Upper lobe of left lung (tissue), 6 donors: ENCODE measurements at regions not wholly inside any gene's neighbourhood (a gene's known extent, or its start where the extent isn't known, plus 50 kb on each side); places are given as distances from the start of the nearest gene placed in this dataset.
A peak's percentile ranks its signal among the peaks of the same experiment; 100 is the strongest.

Experiments
- ATAC-seq, 2 donors: fragments of 200-7000 bp; cut with Tn5 transposase; one replicate each; pipeline ENCODE4 v1.9.1; 2022; ENCODE audit warnings: mild to moderate bottlenecking in 2 of 2, moderate library complexity in 2 of 2; ENCODE audit not compliant: low FRiP score in 2 of 2
- DNase-seq, 2 donors: peaks; one replicate each; pipeline ENCODE4 v3.0.0-alpha.2; 2019 to 2020
- H3K27ac ChIP-seq, 4 donors: fragments of 200-600 bp; sonication (generic); one replicate each; pipeline ENCODE4 v1.5.1; 2016 to 2019
- H3K27me3 ChIP-seq, 4 donors: fragments of 200-600 bp; sonication (generic); one replicate each; pipeline ENCODE4 v1.5.1; 2017 to 2019
- H3K36me3 ChIP-seq, 4 donors: fragments of 200-600 bp; sonication (generic); one replicate each; pipeline ENCODE4 v1.5.1; 2016 to 2019
- H3K4me1 ChIP-seq, 4 donors: fragments of 200-600 bp; sonication (generic); one replicate each; pipeline ENCODE4 v1.5.1; 2018 to 2019
- H3K4me3 ChIP-seq, 4 donors: fragments of 200-600 bp; sonication (generic); one replicate each; pipeline ENCODE4 v1.5.1; 2017 to 2019; ENCODE audit warnings: mild to moderate bottlenecking in 2 of 4, moderate library complexity in 1 of 4
- H3K9me3 ChIP-seq, 4 donors: fragments of 200-600 bp; sonication (generic); one replicate each; pipeline ENCODE4 v1.5.1; 2018 to 2019
- CTCF ChIP-seq, 6 experiments: fragments of 450-650 bp in 4 of 6; fragments of 200-600 bp in 2 of 6; sonication (generic) in 2 of 6; IDR thresholded peaks; one replicate each; pipeline ENCODE4 v1.5.1; 2016 to 2019; ENCODE audit warnings: antibody characterized with exemption in 6 of 6
- EP300 ChIP-seq, 4 donors: sonication (generic); formaldehyde crosslinking; IDR thresholded peaks; one replicate each; pipeline ENCODE4 v1.5.1; 2017; ENCODE audit warnings: antibody characterized with exemption in 4 of 4, control low read depth in 2 of 4
- POLR2A ChIP-seq, 4 donors: fragments of 450-650 bp; IDR thresholded peaks; one replicate each; pipeline ENCODE4 v1.5.1; 2016 to 2017; ENCODE audit warnings: antibody characterized with exemption in 4 of 4, mild to moderate bottlenecking in 2 of 4
- POLR2AphosphoS5 ChIP-seq, 2 donors: sonication (generic); formaldehyde crosslinking; IDR thresholded peaks; one replicate each; pipeline ENCODE4 v1.5.1; 2017; ENCODE audit warnings: antibody characterized with exemption in 2 of 2
- WGBS, 2 donors: methylation state at CpG; one replicate each; pipeline ENCODE4 v1.1.5; 2017 to 2018; 5-methylcytosine and 5-hydroxymethylcytosine counted together
- donor health status: DM: no; HTN: no; CAD: no; lungs with moderate emphysema.
- donor health status: DM: no; HTN: yes; CAD: no; lungs with severe emphysema.

DNA sequence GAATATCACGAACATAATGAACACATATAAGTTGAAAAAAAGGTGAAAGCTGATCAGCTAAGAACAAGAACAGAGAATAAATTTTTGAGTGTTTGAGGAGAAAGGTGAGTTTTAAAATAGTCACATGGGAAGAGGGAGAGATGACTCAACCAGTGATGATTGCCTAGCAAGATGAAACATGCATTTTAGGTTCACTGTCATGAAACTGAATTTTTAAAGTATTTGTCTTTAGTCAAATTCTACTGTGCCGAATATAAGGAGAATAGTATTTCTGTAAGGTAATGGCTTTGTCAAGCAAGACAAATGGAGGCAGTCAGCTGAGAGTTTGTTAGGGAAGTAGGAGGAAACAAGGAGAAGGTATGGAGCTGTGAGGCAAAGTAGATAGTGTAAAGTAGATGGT, 2557.4 kb downstream of the PCDH9 start:
- no peaks in the 10 kb centered on the region for H3K36me3 ChIP-seq
- no peak for DNase-seq
- no peaks in the 10 kb centered on the region for H3K27me3 ChIP-seq
- no peaks in the 10 kb centered on the region for H3K4me1 ChIP-seq
- no peak for ATAC-seq
- no peak overlapping the region for H3K4me3 ChIP-seq
- no peaks in the 10 kb centered on the region for H3K9me3 ChIP-seq
- TF ChIP-seq POLR2A (IDR thresholded peaks at IDR 0.05) (no peak), EP300 (IDR thresholded peaks at IDR 0.05) (no peak), POLR2AphosphoS5 (IDR thresholded peaks at IDR 0.05) (no peak), CTCF (IDR thresholded peaks at IDR 0.05) (no peak)
- no peak overlapping the region for H3K27ac ChIP-seq
- WGBS, 2 donors = 78 to 85% methylated on average over 2 of the region's 2 CpGs

GRCh38 chr13:64662887-64663593, 2567.1 kb downstream of the PCDH9 start:
- no peaks in the 10 kb centered on the region for H3K4me1 ChIP-seq
- DNase-seq (peak in 1 of 2 donors; percentile 7), ATAC-seq (peak in 1 of 2 donors; percentile 28)
- no peaks in the 10 kb centered on the region for H3K27me3 ChIP-seq
- peaks cover 0 to 11% (median 9%) of the 10 kb centered on the region in 4 donors for H3K9me3 ChIP-seq
- 85 to 93% methylated on average over 6 to 7 of the region's 7 CpGs for WGBS, 2 donors
- no peak overlapping the region for H3K4me3 ChIP-seq
- no peaks in the 10 kb centered on the region for H3K36me3 ChIP-seq
- no peak overlapping the region for H3K27ac ChIP-seq
- TF ChIP-seq POLR2AphosphoS5 (IDR thresholded peaks at IDR 0.05) (no peak), CTCF (IDR thresholded peaks at IDR 0.05) (no peak)

- Histone ChIP-seq H3K27me3 (no peaks in the 10 kb centered on the region), H3K27ac (no peak overlapping the region), H3K4me1 (no peaks in the 10 kb centered on the region), H3K4me3 (no peak overlapping the region), H3K9me3 (no peaks in the 10 kb centered on the region), H3K36me3 (no peaks in the 10 kb centered on the region)
- no peak for TF ChIP-seq EP300 (IDR thresholded peaks at IDR 0.05)
- no peak for TF ChIP-seq CTCF (IDR thresholded peaks at IDR 0.05)
- no peak for ATAC-seq
- no peak for DNase-seq
These were observed 2581.8 kb downstream of the PCDH9 start for GRCh38 chr13:64648293-64648692.

DNA sequence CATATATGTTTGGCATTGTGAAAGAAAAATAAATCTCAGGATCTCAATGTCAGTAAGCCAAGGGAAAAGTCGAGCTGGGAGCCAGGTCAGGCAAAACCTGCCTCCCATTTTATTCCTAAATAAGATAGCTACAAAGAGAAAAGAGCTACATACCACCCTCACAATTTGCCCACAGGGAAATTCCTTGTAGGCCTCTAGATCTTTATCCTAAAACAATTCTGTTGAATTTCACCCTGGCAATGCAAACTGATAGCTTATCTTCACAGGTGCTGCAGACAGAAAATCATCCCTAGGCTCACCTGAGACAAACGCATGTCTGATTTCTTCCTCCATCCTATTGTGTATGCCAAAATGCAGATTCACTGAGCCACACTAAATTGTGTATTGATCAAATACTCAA, 2587.1 kb downstream of the PCDH9 start:
- DNase-seq = no peak
- ATAC-seq = no peak
- Histone ChIP-seq H3K36me3 (no peaks in the 10 kb centered on the region), H3K27ac (no peak overlapping the region), H3K4me1 (no peaks in the 10 kb centered on the region), H3K27me3 (no peaks in the 10 kb centered on the region), H3K4me3 (no peak overlapping the region), H3K9me3 (no peaks in the 10 kb centered on the region)
- no peak for TF ChIP-seq CTCF (IDR thresholded peaks at IDR 0.05)
- no peak for TF ChIP-seq EP300 (IDR thresholded peaks at IDR 0.05)
- no peak for TF ChIP-seq POLR2A (IDR thresholded peaks at IDR 0.05)
- TF ChIP-seq POLR2AphosphoS5 (IDR thresholded peaks at IDR 0.05) = no peak
- WGBS, 2 donors = 65 to 66% methylated on average over 2 of the region's 2 CpGs

DNA sequence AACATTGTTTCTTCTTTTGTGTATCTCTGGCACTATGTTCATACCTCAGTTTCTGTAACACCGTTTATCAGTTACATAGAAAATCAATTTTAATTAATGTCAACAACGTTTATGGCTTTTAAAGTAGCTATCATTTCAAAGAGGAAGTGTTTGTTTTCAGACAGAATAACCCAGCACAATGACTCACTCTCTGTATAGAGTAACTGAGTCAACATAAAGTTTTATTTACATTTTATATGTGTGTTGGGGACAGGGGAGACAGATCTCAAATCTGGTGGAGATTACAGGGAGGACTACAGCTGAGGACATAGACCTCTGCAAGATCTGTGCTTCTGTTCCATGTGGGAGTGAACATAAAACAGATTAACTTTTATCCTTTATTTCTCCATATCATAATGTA, 2590.1 kb downstream of the PCDH9 start:
- no peak for TF ChIP-seq EP300 (IDR thresholded peaks at IDR 0.05)
- no peak for TF ChIP-seq POLR2AphosphoS5 (IDR thresholded peaks at IDR 0.05)
- no peak for TF ChIP-seq POLR2A (IDR thresholded peaks at IDR 0.05)
- no peak for TF ChIP-seq CTCF (IDR thresholded peaks at IDR 0.05)
- Histone ChIP-seq H3K27me3 (no peaks in the 10 kb centered on the region), H3K27ac (no peak overlapping the region), H3K4me1 (no peaks in the 10 kb centered on the region), H3K36me3 (no peaks in the 10 kb centered on the region), H3K9me3 (no peaks in the 10 kb centered on the region), H3K4me3 (no peak overlapping the region)
- WGBS, 2 donors = 29 to 39% methylated on average over 2 of the region's 2 CpGs
- no peak for ATAC-seq
- DNase-seq = no peak
